K562 (cell line): ENCODE measurements at regions not wholly inside any gene's neighbourhood (a gene's known extent, or its start where the extent isn't known, plus 50 kb on each side); places are given as distances from the start of the nearest gene placed in this dataset.

Experiments used
- FOS ChIP-seq: IDR thresholded peaks from 3 replicates; pipeline ENCODE4 v1.6.1; 2011; ENCODE audit not compliant: insufficient read length; ENCODE audit errors: extremely low read depth
- NR2C1 ChIP-seq, 2 experiments: fragments of 450-650 bp; IDR thresholded peaks; 2 replicates each; pipeline ENCODE4 v1.6.1; 2017; ENCODE audit warnings: mild to moderate bottlenecking in 2 of 2, antibody characterized with exemption in 1 of 2, inconsistent platforms in 1 of 2, missing compliant biosample characterization in 1 of 2, missing genetic modification characterization in 1 of 2
- POLR2G ChIP-seq: fragments of 200-400 bp; formaldehyde crosslinking; IDR thresholded peaks from 2 replicates; pipeline ENCODE4 v1.6.1; 2017; ENCODE audit warnings: low read depth, mild to moderate bottlenecking, antibody characterized with exemption, low read length, moderate library complexity
- TCF3 ChIP-seq: sonication (generic); formaldehyde crosslinking; IDR thresholded peaks from 2 replicates; pipeline ENCODE4 v1.4.0; 2020; ENCODE audit warnings: mild to moderate bottlenecking, missing genetic modification reagents
- YY1 ChIP-seq, 3 experiments: IDR thresholded peaks; 2 replicates each; pipeline ENCODE4 v1.6.1; 2011; ENCODE audit warnings: low read length in 2 of 3, mild to moderate bottlenecking in 2 of 3, moderate library complexity in 2 of 3, borderline replicate concordance in 1 of 3, control low read depth in 1 of 3, low read depth in 1 of 3; ENCODE audit not compliant: insufficient read depth in 3 of 3, insufficient replicate concordance in 2 of 3, control insufficient read depth in 1 of 3, insufficient read length in 1 of 3; ENCODE audit errors: extremely low read depth in 1 of 3
- ZNF212 ChIP-seq: fragments of 450-650 bp; formaldehyde crosslinking; IDR thresholded peaks from 2 replicates; pipeline ENCODE4 v1.4.0; 2020; ENCODE audit warnings: mild to moderate bottlenecking
- TF ChIP-seq, protein P1 (sequence below): IDR thresholded peaks from 2 replicates; pipeline ENCODE4 v1.6.1; 2016; ENCODE audit warnings: missing genetic modification characterization, missing compliant biosample characterization

- TF ChIP-seq FOS (no peak), POLR2G (no peak), YY1 (IDR thresholded peaks at IDR 0.05; ENCODE audit: borderline replicate concordance in 1 of 3, control insufficient read depth in 1 of 3, extremely low read depth in 1 of 3, insufficient read depth in 3 of 3, insufficient read length in 1 of 3, insufficient replicate concordance in 2 of 3, low read depth in 1 of 3, low read length in 2 of 3) (no peak), ZNF212 (CRISPR knock-in tag) (no peak), TCF3 (CRISPR knock-in tag) (no peak), NR2C1 (IDR thresholded peaks at IDR 0.05) (no peak), NR2C1 (tag; IDR thresholded peaks at IDR 0.05) (no peak)
- TF ChIP-seq, protein P1, sequence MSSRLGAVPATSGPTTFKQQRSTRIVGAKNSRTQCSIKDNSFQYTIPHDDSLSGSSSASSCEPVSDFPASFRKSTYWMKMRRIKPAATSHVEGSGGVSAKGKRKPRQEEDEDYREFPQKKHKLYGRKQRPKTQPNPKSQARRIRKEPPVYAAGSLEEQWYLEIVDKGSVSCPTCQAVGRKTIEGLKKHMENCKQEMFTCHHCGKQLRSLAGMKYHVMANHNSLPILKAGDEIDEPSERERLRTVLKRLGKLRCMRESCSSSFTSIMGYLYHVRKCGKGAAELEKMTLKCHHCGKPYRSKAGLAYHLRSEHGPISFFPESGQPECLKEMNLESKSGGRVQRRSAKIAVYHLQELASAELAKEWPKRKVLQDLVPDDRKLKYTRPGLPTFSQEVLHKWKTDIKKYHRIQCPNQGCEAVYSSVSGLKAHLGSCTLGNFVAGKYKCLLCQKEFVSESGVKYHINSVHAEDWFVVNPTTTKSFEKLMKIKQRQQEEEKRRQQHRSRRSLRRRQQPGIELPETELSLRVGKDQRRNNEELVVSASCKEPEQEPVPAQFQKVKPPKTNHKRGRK (tag), result no peak
Measured at GRCh38 chr1:66436378-66437135, 97.4 kb upstream of the SGIP1 start.
